ENCODE measurements at regions not wholly inside any gene's neighbourhood (a gene's known extent, or its start where the extent isn't known, plus 50 kb on each side); places are given as distances from the start of the nearest gene placed in this dataset.

- CTCF ChIA-PET: interaction anchor here (2.1 kb wide), 1 partner anchor 12 kb away, joined by 7 read pairs; no protein-coding TSS in a partner anchor
- H3K4me3 ChIP-seq (ENCODE audit: low read depth, low read length): no peak overlapping the region
- no peaks in the 10 kb centered on the region for H3K27me3 ChIP-seq (ENCODE audit: control insufficient read depth, insufficient read depth, low read length)
- no peak for TF ChIP-seq CTCF (IDR thresholded peaks at IDR 0.05; ENCODE audit: insufficient read depth, low read depth, low read length)
- DNase-seq (ENCODE audit: low read depth): no peak
- POLR2A ChIA-PET: no interaction called here
- H3K36me3 ChIP-seq (ENCODE audit: control insufficient read depth, insufficient read depth, low read length): no peaks in the 10 kb centered on the region
Measured at GRCh38 chr3:180855956-180856355, 56.5 kb upstream of the FXR1 start.

- TF ChIP-seq CTCF (IDR thresholded peaks at IDR 0.05; ENCODE audit: insufficient read depth, low read depth, low read length): no peak
- CTCF ChIA-PET: no interaction called here
- Histone ChIP-seq H3K36me3 (ENCODE audit: control insufficient read depth, insufficient read depth, low read length) (no peaks in the 10 kb centered on the region), H3K4me3 (ENCODE audit: low read depth, low read length) (no peak overlapping the region), H3K27me3 (ENCODE audit: control insufficient read depth, insufficient read depth, low read length) (no peaks in the 10 kb centered on the region)
- POLR2A ChIA-PET: no interaction called here
- no peak for DNase-seq (ENCODE audit: low read depth)
Measured at GRCh38 chr3:180860180-180860858, 52.2 kb upstream of the FXR1 start.

All from BJ (cell line).